ENCODE measurements at regions not wholly inside any gene's neighbourhood (a gene's known extent, or its start where the extent isn't known, plus 50 kb on each side); places are given as distances from the start of the nearest gene placed in this dataset.

DNA sequence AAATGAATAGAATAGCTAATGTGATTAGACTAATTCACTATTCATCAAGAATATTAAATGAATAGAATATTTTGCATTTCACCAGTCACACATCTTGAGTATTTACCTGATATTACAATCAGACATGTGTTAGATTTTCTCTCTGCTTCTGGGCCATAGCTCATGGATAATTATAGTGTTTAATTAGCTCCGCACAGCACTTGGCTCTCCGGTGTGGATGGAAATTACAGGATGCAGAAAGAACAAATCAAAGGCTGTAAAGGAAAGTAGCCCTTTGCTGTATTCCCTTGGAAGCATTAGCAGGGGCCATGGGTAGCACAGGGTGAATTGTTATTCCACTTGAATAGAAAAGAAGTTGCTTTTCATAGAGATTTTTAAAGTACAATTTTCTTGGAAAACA lies 320.3 kb upstream of the SORL1-AS1 start:
- peaks cover 2% of the 10 kb centered on the region for H3K27me3 Mint-ChIP-seq (ENCODE audit: low read depth)
- H3K36me3 Mint-ChIP-seq (ENCODE audit: insufficient read depth) = no peaks in the 10 kb centered on the region
- no peaks in the 10 kb centered on the region for H3K9me3 Mint-ChIP-seq
- DNase-seq (no peak), ATAC-seq (no peak)
- no peaks in the 10 kb centered on the region for H3K4me1 Mint-ChIP-seq (ENCODE audit: low read depth)
- H3K4me3 Mint-ChIP-seq = no peak overlapping the region

DNA sequence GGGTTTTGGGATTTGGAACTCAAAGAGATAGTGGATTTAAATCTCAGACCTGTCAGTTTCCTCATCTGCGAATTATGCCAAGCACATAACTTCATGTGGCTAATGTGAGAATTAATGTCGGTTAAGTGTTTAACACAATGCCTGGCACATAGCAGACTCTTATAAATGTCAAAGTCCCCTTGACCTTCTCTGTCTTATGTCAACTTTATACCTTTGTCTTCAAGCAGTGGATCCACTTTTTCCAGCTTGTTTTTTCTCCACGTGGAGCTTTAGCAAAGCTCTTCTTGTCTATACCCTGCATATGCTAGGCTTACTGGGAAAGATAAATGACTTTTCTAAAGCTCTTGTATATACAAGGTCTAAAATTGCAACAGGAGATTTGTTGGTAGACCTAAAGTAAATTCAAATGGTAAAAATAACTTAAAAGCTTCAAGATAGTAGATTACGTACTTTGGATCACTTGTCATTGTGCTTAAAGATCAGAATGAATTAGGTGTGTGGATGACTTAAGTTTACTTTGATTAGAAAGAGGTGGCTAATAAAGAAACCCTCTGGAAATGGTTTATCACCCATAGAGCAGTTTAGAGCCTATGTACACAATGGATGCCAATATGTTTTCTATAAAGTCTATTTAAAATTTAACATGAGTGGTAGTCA lies 318.3 kb upstream of the SORL1-AS1 start:
- ATAC-seq = no peak
- peaks cover 2% of the 10 kb centered on the region for H3K27me3 Mint-ChIP-seq (ENCODE audit: low read depth)
- DNase-seq = no peak
- H3K4me1 Mint-ChIP-seq (ENCODE audit: low read depth) = no peaks in the 10 kb centered on the region
- no peak overlapping the region for H3K4me3 Mint-ChIP-seq
- H3K9me3 Mint-ChIP-seq = no peaks in the 10 kb centered on the region
- no peaks in the 10 kb centered on the region for H3K36me3 Mint-ChIP-seq (ENCODE audit: insufficient read depth)

DNA sequence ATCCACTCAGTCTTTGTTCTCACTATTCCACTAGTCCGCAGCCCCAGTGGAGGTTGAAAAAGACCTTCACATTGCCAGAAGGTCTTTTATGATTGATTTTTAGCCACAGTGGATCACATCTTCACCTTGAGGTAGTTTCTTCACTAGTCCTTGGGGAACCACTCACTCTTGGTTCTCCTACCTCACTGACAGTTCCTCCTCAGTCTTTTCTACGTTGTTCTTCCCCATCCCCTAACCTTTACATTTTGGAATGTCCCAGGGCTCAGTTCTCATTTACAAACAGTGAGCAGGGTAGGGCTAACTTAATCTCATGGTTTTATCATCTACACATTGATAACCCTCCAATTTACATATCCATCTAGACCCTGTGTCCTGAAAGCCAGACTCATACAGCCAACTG lies 316.4 kb upstream of the SORL1-AS1 start:
- no peak for DNase-seq
- Mint-ChIP-seq H3K4me1 (ENCODE audit: low read depth) (no peaks in the 10 kb centered on the region), H3K36me3 (ENCODE audit: insufficient read depth) (no peaks in the 10 kb centered on the region), H3K27me3 (ENCODE audit: low read depth) (peaks cover 2% of the 10 kb centered on the region), H3K9me3 (no peaks in the 10 kb centered on the region), H3K4me3 (no peak overlapping the region)
- no peak for ATAC-seq

DNA sequence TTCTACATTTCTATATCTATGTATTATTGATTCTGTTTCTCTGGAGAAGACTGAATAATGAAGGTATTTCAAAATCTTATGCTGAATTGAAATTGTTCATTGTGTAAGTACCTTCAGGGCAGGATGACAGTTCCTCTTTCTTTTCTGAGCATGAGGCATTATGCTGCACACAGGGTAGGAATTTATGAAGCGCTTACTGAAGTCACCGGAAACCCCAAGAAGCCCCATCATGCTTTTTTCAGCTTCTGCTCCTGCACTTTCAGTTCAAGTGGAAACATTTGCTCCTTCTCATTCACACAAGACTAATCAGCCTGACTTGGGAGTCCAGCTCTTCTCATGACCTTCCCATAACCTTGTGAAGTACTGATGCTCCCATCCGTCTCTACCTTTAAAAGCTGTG lies 314.7 kb upstream of the SORL1-AS1 start:
- Mint-ChIP-seq H3K4me3 (no peak overlapping the region), H3K4me1 (ENCODE audit: low read depth) (no peaks in the 10 kb centered on the region), H3K9me3 (no peaks in the 10 kb centered on the region), H3K27me3 (ENCODE audit: low read depth) (peaks cover 7% of the 10 kb centered on the region), H3K36me3 (ENCODE audit: insufficient read depth) (no peaks in the 10 kb centered on the region)
- DNase-seq = no peak
- ATAC-seq = no peak

DNA sequence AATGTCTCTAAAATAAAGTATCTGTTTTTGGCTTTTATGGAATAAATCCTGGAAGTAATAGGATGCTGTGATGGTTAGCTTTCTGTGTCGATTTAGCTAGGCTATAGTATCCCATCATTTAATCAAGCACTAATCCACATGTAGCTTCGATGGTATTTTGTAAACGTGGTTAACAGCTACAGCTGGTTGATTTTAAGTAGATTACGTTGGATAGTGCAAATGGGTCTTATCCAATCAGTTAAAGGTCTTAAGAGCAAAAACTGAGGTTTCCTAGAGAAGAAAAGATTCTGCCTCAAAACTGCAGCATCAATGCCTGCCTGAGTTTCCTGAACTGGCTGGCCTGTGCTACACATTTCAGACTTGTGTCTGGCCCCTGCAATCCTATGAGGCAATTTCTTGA lies 314.2 kb upstream of the SORL1-AS1 start:
- ATAC-seq (no peak), DNase-seq (no peak)
- H3K4me3 Mint-ChIP-seq = no peak overlapping the region
- H3K27me3 Mint-ChIP-seq (ENCODE audit: low read depth) = peaks cover 7% of the 10 kb centered on the region
- H3K4me1 Mint-ChIP-seq (ENCODE audit: low read depth) = no peaks in the 10 kb centered on the region
- H3K36me3 Mint-ChIP-seq (ENCODE audit: insufficient read depth) = no peaks in the 10 kb centered on the region
- H3K9me3 Mint-ChIP-seq = no peaks in the 10 kb centered on the region

DNA sequence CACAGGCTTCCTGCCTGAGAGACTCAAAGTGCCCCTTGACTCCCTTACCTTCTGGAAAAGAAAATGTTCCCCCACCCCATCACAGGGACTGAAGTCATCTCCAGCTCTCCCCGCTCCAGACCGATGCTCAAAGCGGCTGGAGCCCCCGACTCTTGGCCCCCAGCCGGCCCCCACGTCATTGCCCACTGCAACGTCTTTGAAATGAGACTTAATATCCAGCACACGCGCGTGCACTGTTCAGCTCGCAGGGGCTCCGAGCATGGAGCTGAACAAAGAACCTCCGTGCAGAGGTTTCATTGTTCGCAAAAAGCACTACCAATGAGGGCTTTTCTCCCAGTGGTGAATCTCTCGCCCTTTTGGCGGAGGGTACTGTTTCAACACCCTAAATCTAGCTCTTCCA lies 313.4 kb upstream of the SORL1-AS1 start:
- DNase-seq = no peak

DNA sequence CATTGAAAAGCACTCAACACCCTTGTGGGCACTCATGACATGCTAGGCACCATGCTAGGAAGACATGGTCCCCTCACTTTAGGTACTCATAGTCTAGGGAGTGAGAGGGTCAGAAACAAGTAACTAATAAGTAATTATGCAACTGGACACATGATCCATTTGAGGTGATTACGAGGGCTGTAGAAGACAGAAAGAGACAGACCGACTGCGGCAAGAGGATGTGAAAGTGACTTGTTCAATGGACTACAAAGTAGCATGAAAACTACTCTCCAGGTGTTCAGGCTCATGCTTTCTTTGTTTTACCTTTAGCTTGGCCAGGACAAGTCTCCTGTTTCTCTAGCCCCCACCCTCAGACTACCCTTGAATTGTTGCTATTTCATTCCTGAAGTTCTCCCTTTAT lies 310.8 kb upstream of the SORL1-AS1 start:
- no peaks in the 10 kb centered on the region for H3K36me3 Mint-ChIP-seq (ENCODE audit: insufficient read depth)
- H3K4me3 Mint-ChIP-seq = no peak overlapping the region
- DNase-seq (no peak), ATAC-seq (no peak)
- no peaks in the 10 kb centered on the region for H3K9me3 Mint-ChIP-seq
- H3K4me1 Mint-ChIP-seq (ENCODE audit: low read depth) = no peaks in the 10 kb centered on the region
- H3K27me3 Mint-ChIP-seq (ENCODE audit: low read depth) = peaks cover 4% of the 10 kb centered on the region

More for the DNA sequence above, 313.4 kb upstream of the SORL1-AS1 start:
- H3K9me3 Mint-ChIP-seq = no peaks in the 10 kb centered on the region
- no peaks in the 10 kb centered on the region for H3K36me3 Mint-ChIP-seq (ENCODE audit: insufficient read depth)
- ATAC-seq = no peak
- H3K27me3 Mint-ChIP-seq (ENCODE audit: low read depth) = peaks cover 7% of the 10 kb centered on the region
- H3K4me3 Mint-ChIP-seq = no peak overlapping the region
- H3K4me1 Mint-ChIP-seq (ENCODE audit: low read depth) = no peaks in the 10 kb centered on the region

DNA sequence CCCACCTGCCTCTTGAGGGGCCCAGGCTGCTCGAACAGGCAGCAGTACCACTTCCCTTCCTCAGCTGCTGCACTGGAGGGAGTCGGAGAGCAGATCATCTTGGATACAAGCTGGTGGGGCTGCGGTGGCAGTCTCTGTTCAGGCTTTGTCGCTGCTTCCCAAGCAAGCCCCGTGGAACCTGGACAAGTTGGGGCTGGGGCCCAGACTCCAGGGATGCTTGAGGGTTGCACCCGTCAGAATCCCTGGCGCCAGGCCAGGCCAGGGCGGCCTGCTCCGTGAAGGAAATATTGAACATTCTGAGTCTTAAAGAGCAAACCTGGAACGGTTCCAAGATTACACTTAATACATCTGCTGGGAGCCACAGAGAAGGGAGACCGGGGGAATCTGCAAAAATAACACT lies 310.1 kb upstream of the SORL1-AS1 start:
- no peak for ATAC-seq
- H3K4me1 Mint-ChIP-seq (ENCODE audit: low read depth) = no peaks in the 10 kb centered on the region
- no peaks in the 10 kb centered on the region for H3K9me3 Mint-ChIP-seq
- no peaks in the 10 kb centered on the region for H3K36me3 Mint-ChIP-seq (ENCODE audit: insufficient read depth)
- H3K4me3 Mint-ChIP-seq = no peak overlapping the region
- H3K27me3 Mint-ChIP-seq (ENCODE audit: low read depth) = peaks cover 4% of the 10 kb centered on the region
- DNase-seq = no peak

DNA sequence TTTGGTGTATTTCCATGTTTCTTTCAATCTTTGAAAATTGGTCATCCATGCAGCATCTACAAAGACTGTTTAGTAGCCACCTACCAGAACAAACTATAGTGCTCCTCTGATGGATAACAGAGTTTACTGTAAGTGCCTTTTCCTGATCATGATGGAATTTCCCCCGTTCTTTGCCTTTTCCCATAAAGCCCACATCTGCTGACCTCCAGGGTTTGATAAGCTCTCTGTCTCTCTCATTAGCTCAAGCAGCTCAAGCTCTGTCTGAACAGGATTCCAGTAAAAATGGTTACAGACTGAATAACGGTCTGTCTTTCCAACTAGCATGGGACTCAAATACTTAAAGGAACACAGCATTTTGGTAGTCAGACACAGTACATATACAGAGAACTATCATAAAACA lies 308.4 kb upstream of the SORL1-AS1 start:
- ATAC-seq (no peak), DNase-seq (no peak)
- H3K9me3 Mint-ChIP-seq = no peaks in the 10 kb centered on the region
- H3K36me3 Mint-ChIP-seq (ENCODE audit: insufficient read depth) = no peaks in the 10 kb centered on the region
- H3K27me3 Mint-ChIP-seq (ENCODE audit: low read depth) = peaks cover 4% of the 10 kb centered on the region
- H3K4me3 Mint-ChIP-seq = no peak overlapping the region
- H3K4me1 Mint-ChIP-seq (ENCODE audit: low read depth) = no peaks in the 10 kb centered on the region

DNA sequence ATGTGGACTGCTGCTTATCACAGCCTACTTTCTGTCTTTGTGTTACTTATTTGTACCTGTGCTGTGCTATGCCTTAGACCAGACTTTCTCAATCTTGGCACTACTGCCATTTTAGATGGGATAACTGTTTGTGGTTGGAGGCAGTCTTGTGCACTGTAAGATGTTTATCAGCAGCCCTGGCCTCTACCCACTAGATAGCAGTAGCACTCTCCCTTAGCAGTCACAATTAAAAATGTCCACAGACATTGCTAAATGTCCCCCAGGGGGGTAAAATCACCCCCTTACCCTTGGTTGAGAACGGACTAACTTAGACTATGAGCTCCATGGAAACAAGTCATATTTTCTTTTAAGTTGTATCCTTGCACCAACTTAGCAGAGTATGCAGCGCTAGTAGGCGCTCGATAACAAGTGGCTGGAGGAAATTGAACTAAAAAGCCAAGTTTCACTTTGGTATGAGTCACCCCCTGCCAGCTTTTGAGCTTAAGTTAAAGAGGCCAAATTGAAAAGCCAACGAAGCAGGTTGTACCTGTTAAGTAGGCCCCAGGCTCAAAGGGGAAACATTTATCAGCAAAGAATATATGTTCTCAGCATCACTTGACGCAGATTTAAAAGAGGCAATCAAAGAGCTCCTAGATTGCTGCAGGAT lies 304.8 kb upstream of the SORL1-AS1 start:
- Mint-ChIP-seq H3K4me3 (no peak overlapping the region), H3K9me3 (no peaks in the 10 kb centered on the region), H3K4me1 (ENCODE audit: low read depth) (no peaks in the 10 kb centered on the region), H3K36me3 (ENCODE audit: insufficient read depth) (no peaks in the 10 kb centered on the region), H3K27me3 (ENCODE audit: low read depth) (peaks cover 2% of the 10 kb centered on the region)
- DNase-seq (no peak), ATAC-seq (no peak)

DNA sequence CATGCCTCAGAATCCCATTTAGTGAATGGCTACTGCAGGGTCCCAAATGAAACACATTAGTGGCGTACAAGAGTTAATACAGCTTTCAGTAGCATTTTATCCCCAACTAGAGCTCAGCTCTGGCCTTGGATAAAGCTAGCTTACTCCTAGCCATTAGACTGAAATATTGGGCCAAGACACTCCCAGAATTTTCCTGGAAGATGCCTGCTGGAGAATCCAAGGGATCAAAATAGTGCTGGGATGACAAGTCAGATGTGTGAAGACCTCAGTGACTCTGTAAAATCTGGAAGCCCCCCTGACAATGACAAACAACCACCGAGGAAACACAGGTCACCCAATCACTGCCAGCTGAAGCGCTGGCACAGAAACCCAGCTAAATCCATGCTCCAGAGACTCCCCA lies 303.1 kb upstream of the SORL1-AS1 start:
- no peak overlapping the region for H3K4me3 Mint-ChIP-seq
- no peaks in the 10 kb centered on the region for H3K4me1 Mint-ChIP-seq (ENCODE audit: low read depth)
- no peak for DNase-seq
- H3K36me3 Mint-ChIP-seq (ENCODE audit: insufficient read depth) = no peaks in the 10 kb centered on the region
- no peaks in the 10 kb centered on the region for H3K27me3 Mint-ChIP-seq (ENCODE audit: low read depth)
- ATAC-seq = no peak
- no peaks in the 10 kb centered on the region for H3K9me3 Mint-ChIP-seq

DNA sequence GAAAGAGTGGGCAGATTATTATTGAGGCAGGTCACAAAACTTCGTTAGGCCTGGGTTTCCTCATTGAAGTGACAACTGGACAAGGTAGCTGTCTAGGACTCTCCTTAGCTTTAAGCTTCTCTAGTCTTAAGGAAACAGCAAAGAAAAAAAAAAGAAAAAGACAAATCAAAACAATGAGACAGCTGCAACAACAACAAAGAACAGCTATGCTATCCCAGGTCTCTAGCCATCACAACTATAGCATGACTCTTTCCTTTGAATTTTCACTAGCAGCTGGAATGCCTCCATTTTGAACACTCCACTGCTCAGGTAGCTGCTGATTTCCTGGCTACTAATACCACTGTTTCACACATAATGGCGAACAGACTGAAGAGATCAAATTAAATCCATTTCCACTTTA lies 302.4 kb upstream of the SORL1-AS1 start:
- ATAC-seq (no peak), DNase-seq (no peak)
- Mint-ChIP-seq H3K9me3 (no peaks in the 10 kb centered on the region), H3K4me3 (no peak overlapping the region), H3K27me3 (ENCODE audit: low read depth) (no peaks in the 10 kb centered on the region), H3K36me3 (ENCODE audit: insufficient read depth) (no peaks in the 10 kb centered on the region), H3K4me1 (ENCODE audit: low read depth) (no peaks in the 10 kb centered on the region)

DNA sequence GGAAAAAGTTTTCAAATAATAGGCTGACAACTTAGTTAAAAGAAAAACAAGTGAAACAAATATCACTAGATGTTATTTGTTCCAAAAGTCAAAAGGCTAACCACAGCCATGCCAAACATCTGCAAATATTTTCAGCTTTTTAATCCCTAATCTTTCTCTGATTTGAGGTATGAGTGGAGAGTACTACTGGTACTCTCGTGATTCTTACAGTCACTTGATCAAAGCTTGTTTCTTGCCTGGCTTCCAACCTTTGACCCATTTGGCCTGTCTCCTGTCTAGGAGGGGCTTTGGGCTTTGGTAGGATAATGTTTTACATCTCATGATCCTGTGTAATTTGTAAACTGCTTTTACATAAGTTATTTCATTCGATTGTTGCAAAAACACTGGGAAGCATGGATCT lies 301.8 kb upstream of the SORL1-AS1 start:
- DNase-seq (no peak), ATAC-seq (no peak)
- Mint-ChIP-seq H3K36me3 (ENCODE audit: insufficient read depth) (no peaks in the 10 kb centered on the region), H3K4me1 (ENCODE audit: low read depth) (no peaks in the 10 kb centered on the region), H3K4me3 (no peak overlapping the region), H3K27me3 (ENCODE audit: low read depth) (no peaks in the 10 kb centered on the region), H3K9me3 (no peaks in the 10 kb centered on the region)

DNA sequence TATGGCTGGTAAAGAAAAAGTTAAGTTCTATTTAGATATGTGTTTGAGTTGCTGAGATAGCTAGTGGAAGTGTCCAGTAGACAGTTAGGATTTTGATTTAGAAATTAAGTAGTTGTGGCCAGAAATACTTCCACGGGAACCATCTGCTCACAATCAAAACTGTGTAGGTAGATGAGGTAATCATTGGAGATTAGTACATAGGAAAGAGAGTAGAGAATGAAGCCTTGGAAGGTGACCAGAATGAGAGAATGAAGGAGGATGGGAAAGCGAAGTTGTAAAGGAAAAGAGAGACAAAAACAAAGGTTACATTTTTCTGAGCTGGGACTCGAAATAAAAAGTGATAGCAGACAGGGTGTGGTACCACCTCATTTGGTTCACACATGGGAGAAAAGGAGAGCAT lies 296.9 kb upstream of the SORL1-AS1 start:
- ATAC-seq = no peak
- Mint-ChIP-seq H3K9me3 (no peaks in the 10 kb centered on the region), H3K4me3 (no peak overlapping the region), H3K27me3 (ENCODE audit: low read depth) (peaks cover 3% of the 10 kb centered on the region), H3K36me3 (ENCODE audit: insufficient read depth) (no peaks in the 10 kb centered on the region), H3K4me1 (ENCODE audit: low read depth) (no peaks in the 10 kb centered on the region)
- no peak for DNase-seq

DNA sequence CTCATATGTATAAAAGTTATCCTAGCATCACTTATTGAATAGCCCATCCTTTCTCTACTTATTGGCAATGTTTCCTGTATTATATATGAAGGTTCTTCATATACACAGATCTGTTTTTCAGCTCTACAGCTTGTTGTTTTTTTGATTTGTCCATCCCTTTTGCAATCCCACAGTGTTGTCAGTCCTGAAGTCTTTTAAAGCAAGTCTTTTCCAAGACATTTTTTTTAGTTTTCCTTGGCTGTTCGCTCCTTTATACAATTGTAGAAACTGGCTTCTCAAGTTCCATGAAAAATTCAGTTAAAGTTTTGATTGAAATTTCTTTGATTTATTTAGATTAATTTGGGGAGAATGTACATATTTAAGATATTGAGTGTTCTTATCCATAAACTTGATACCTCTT lies 295.3 kb upstream of the SORL1-AS1 start:
- no peak for ATAC-seq
- DNase-seq = no peak
- Mint-ChIP-seq H3K4me1 (ENCODE audit: low read depth) (no peaks in the 10 kb centered on the region), H3K36me3 (ENCODE audit: insufficient read depth) (no peaks in the 10 kb centered on the region), H3K27me3 (ENCODE audit: low read depth) (peaks cover 3% of the 10 kb centered on the region), H3K4me3 (no peak overlapping the region), H3K9me3 (peaks cover 8% of the 10 kb centered on the region)

Measured in activated T-cell treated with anti-CD3 and anti-CD28 coated beads, Interleukin-2, amount 50 U/mL, for 4 hours (primary cell).